Right ventricle myocardium inferior (tissue), 1 donor: ENCODE measurements at regions not wholly inside any gene's neighbourhood (a gene's known extent, or its start where the extent isn't known, plus 50 kb on each side); places are given as distances from the start of the nearest gene placed in this dataset.

Experiments
- ATAC-seq: fragments of 200-7000 bp; cut with Tn5 transposase; one replicate; pipeline ENCODE4 v1.9.1; 2020; ENCODE audit warnings: mild to moderate bottlenecking, moderate library complexity
- DNase-seq: peaks from one replicate; pipeline ENCODE4 v3.0.0; 2021; ENCODE audit errors: missing footprints
- intact Hi-C: fragments of 100-400 bp; cut with DNase I; formaldehyde crosslinking; loops from one replicate; pipeline ENCODE4 v1.11.0; 2022
- donor health status: DM: no; HTN: yes; CAD: no; lungs with severe emphysema.

DNA sequence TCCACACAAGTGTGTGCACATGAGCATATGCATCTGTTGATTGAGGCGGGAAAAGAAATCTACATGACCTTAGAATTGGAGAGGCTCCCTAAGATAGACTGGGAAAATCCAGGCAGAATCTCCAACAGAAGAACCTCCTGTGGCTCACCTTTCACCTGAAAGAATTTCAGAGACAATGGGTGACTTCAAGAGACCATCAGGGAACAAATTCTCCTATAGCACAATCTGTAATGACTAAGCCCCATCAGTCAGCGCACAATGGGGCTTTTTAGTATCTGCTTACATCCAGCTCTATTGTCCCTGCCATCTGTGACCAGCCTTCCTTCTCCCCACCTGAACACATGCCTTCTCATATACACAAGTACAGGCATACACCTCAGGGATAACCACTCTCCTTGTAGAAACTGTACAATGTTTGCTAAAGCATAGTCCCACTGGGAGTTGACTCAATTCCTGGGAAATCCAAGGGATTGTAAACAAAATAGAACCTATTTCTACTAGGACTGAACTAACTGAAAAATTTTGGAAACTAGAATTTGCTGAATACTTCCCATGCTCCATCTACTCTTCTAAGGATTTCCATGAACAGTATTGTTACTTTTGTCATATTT, 150.8 kb upstream of the STXBP5 start:
- ATAC-seq (no peak), DNase-seq (no peak)
- intact Hi-C loops = no loop called here

DNA sequence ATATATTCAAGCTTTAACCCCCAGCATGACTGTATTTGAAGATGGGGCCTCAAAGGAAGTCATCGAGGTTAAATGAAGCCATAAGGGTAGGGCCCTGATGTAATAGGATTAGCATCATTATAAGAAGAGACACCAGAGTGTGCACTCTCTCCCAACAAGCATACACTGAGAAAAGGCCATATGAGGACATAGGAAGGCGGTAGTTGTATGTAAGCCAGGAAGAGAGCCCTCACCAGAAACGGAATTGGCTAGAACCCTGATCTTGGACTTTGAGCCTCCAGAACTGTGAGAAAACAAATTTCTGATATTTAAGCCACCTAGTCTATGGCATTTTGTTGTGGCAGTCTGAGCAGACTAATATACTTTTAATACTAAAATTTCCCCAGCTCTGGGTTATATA, 150.1 kb upstream of the STXBP5 start:
- ATAC-seq (no peak), DNase-seq (no peak)
- intact Hi-C loops = no loop called here

GRCh38 chr6:147054871-147055270, 149.3 kb upstream of the STXBP5 start:
- intact Hi-C loops = no loop called here
- ATAC-seq (no peak), DNase-seq (no peak)

- no peak for ATAC-seq
- no peak for DNase-seq
- intact Hi-C loops = no loop called here
Observed at GRCh38 chr6:147055821-147056392, 148.3 kb upstream of the STXBP5 start.

- intact Hi-C loops = no loop called here
- no peak for ATAC-seq
Observed at GRCh38 chr6:147057188-147057587, 147.0 kb upstream of the STXBP5 start.

GRCh38 chr6:147057705-147058342, 146.4 kb upstream of the STXBP5 start:
- intact Hi-C loops = no loop called here
- DNase-seq (no peak), ATAC-seq (no peak)

More at GRCh38 chr6:147057188-147057587, 147.0 kb upstream of the STXBP5 start:
- DNase-seq = no peak

GRCh38 chr6:147058786-147059385, 145.3 kb upstream of the STXBP5 start:
- ATAC-seq (no peak), DNase-seq (no peak)
- intact Hi-C loops = no loop called here

DNA sequence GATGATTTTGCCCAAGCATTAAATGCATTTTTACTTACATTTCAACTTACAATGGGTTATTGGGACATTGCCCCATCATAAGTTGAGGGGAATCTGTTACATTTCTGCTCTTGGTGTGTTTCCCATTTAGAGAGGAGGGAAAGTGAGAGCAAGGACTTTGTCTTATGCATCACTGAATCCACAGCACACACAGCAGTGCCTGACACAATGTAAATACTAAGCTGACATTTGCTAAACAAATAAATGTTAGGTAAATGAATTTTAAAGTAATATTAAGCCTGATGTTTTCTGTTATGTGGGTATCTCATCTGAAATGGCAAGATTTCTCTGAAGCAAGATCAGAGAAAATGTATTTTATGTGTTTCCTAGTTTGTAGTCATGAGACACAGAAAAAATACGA, 143.6 kb upstream of the STXBP5 start:
- intact Hi-C loops = no loop called here
- no peak for DNase-seq
- ATAC-seq = no peak

DNA sequence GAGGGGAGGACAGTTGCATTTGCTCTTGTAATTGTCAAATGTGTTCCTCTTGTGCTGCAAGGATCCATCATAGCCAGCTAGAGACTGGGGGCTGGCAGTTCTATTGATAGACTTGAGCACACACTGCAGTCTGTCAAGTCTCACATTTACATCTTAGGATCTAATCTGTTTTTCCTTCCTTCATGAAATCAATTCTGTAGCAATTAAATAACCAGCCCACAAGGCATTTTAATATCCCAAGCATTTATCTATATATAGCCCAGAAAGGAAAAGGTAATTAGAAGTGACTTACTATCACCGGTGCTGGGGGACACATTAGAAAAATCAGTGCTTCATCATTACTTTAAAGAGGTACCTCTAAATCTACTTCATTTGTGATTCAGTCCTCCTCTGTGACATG, 143.0 kb upstream of the STXBP5 start:
- no peak for DNase-seq
- no peak for ATAC-seq
- intact Hi-C loops = no loop called here

DNA sequence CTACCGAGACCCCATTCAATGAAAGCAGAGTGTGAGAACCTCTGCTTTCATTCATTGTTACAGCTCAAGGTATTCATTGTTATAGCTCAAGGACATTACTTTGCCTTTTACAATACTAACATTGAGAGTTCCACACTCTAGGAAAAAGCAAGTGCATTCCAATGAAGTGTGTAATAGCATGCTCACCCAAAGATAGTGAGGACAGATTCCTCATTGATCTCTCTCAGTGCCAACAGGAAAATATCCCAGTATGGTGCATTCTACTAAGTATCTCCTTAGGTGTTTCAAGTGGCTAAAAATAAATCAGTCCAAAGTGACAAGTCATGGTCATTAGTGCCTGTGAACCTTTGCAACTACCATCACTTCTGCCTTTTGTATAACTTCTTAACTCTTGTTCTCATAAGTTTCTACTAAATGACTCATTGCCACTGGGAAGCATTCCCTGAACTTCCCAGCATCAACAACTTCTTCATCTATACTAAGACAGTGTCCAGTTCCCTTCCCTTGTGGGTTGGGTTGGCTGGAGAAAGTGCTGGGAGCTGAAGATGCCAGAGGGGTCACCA, 140.7 kb upstream of the STXBP5 start:
- ATAC-seq (no peak), DNase-seq (no peak)
- intact Hi-C loops = no loop called here

DNA sequence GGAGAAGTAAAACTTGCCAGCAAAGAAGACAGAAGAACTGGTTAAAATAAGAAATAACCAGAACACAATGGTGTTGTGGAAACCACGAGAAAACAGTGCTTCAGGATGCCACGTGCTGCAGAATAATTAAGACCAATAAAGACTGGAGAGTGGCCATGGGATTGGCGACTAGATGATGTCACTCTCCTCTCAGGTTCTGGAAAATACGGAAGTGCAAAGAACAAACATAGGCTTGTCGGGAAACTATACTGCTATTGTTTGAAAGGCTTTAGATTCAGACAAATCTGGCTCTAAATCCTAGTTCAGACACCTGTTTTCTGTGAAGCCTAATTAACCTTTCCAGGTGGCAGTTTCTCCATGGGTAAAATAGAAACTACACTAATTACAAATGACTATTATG, 138.4 kb upstream of the STXBP5 start:
- DNase-seq (no peak), ATAC-seq (no peak)
- intact Hi-C loops = no loop called here

- no peak for ATAC-seq
- DNase-seq = no peak
- intact Hi-C loops = no loop called here
Observed at GRCh38 chr6:147067184-147067583, 137.0 kb upstream of the STXBP5 start.

DNA sequence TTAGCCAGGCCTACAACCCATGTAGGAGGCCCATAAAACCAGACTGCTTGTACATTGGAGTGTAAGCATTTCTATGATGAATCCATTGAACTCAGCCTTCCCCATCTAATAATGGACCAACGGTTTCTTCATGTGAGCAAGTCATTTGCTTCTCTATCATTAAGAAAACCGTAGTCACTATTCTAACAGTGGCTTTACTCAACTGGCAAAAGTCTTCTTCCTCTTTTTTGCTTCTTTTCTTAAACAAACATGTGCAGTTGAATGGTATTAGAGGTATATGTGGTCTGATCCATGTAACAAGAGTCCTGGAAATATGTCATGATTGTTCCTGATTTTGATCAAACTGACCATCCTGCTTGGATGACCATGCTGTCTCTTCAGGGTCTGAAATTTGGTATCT, 132.4 kb upstream of the STXBP5 start:
- DNase-seq = no peak
- intact Hi-C loops = no loop called here
- ATAC-seq = no peak

- no peak for ATAC-seq
Observed at GRCh38 chr6:147075381-147075780, 128.8 kb upstream of the STXBP5 start.

GRCh38 chr6:147077251-147077650, 127.0 kb upstream of the STXBP5 start:
- intact Hi-C loops = no loop called here
- ATAC-seq = peak; percentile 42

More at GRCh38 chr6:147075381-147075780, 128.8 kb upstream of the STXBP5 start:
- intact Hi-C loops = no loop called here
- DNase-seq = no peak

GRCh38 chr6:147078106-147078505, 126.1 kb upstream of the STXBP5 start:
- intact Hi-C loops = no loop called here
- no peak for DNase-seq
- ATAC-seq = no peak

More at GRCh38 chr6:147077251-147077650, 127.0 kb upstream of the STXBP5 start:
- no peak for DNase-seq

- ATAC-seq (no peak), DNase-seq (no peak)
- intact Hi-C loops = no loop called here
Observed at GRCh38 chr6:147078602-147079001, 125.6 kb upstream of the STXBP5 start.

DNA sequence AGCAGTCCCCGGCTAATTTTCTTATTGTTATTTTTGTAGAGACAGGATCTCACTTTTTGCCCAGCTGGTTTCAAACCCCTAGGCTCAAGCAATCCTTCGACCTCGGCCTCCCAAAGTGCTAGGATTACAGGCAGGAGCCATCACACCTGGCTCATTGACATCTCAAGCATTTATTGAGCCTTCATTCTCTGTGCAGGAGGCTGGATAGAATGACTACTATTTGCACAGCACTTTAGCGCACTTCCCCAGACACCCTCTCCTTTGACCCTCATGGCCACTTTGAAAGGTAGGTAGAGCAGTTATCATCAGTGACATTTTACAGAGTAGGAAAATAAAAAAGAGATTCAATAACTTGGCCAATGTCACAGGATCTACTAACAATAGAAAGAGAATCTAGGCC, 124.0 kb upstream of the STXBP5 start:
- intact Hi-C loops = no loop called here
- no peak for DNase-seq
- no peak for ATAC-seq

DNA sequence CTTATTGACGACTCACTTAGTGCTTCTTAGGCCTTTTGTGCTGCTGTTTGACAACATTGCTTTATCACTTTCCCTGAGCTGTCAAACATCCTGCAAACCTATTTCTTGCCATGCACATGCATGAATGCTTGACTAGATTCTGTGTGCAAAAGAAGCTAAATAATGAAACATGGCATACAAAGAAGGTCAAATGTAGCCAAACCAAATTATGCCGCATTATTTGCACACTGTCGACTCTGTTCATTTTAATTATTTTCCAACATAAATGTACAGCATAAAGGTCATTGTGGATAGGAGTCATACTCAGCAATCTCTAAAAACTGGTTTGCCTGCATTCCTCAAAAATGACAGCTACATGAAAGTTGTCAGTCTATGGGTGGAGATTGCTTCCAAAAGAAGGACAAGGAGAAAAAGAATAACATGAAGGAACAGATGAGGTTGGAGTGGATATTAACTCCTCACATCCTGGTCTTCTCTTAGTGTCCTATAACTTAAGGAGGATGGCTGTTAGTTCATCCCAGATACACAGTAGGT, 123.1 kb upstream of the STXBP5 start:
- no peak for DNase-seq
- intact Hi-C loops = no loop called here
- no peak for ATAC-seq

GRCh38 chr6:147087641-147088040, 116.6 kb upstream of the STXBP5 start:
- intact Hi-C loops = no loop called here
- no peak for ATAC-seq

More at GRCh38 chr6:147087641-147088040, 116.6 kb upstream of the STXBP5 start:
- no peak for DNase-seq
